Common myeloid progenitor, CD34-positive (primary cell): ENCODE measurements at regions not wholly inside any gene's neighbourhood (a gene's known extent, or its start where the extent isn't known, plus 50 kb on each side); places are given as distances from the start of the nearest gene placed in this dataset.

ENCODE experiments used
- CTCF ChIA-PET: fragments of 350-600 bp; sonication (Branson Sonifier 250); formaldehyde crosslinking; loops from one replicate; lab custom pipeline; 2021; ENCODE audit warnings: antibody characterized with exemption; lab: Charles Lee
- POLR2A ChIA-PET: fragments of 350-600 bp; sonication (Branson Sonifier 250); formaldehyde crosslinking; loops from one replicate; lab custom pipeline; 2021; ENCODE audit warnings: antibody characterized with exemption; lab: Charles Lee
- DNase-seq, 3 donors: peaks; one replicate each; pipeline versions ENCODE4 v3.0.0 to v3.0.0-alpha.2; 2013
- H3K27ac ChIP-seq, 2 experiments: 1 replicate in 1 of 2; 2 replicates in 1 of 2; pipeline ENCODE4 v1.7.0; 2013; ENCODE audit warnings: inconsistent platforms in 2 of 2, low read length in 2 of 2, mild to moderate bottlenecking in 2 of 2, low read depth in 1 of 2, moderate library complexity in 1 of 2; ENCODE audit not compliant: severe bottlenecking in 2 of 2, insufficient read depth in 1 of 2, poor library complexity in 1 of 2
- H3K27me3 ChIP-seq, 5 experiments: replicated peaks in 2 of 5; 1 replicate in 3 of 5; 2 replicates in 2 of 5; pipeline versions ENCODE4 v1.6.1 to v1.7.0; 2013; ENCODE audit warnings: low read length in 4 of 5, mild to moderate bottlenecking in 2 of 5, moderate library complexity in 2 of 5, inconsistent platforms in 1 of 5; ENCODE audit not compliant: insufficient read depth in 5 of 5, control insufficient read depth in 4 of 5
- H3K36me3 ChIP-seq, 4 experiments: 1 replicate in 2 of 4; 2 replicates in 2 of 4; pipeline versions ENCODE4 v1.6.1 to v1.7.0; 2013; ENCODE audit warnings: low read length in 3 of 4, control low read depth in 1 of 4, mild to moderate bottlenecking in 1 of 4; ENCODE audit not compliant: control insufficient read depth in 4 of 4, insufficient read depth in 4 of 4
- H3K4me1 ChIP-seq, 4 experiments: 1 replicate in 3 of 4; 2 replicates in 1 of 4; pipeline versions ENCODE4 v1.6.1 to v1.7.1; 2013; ENCODE audit warnings: low read length in 3 of 4, mild to moderate bottlenecking in 3 of 4, control low read depth in 1 of 4, inconsistent platforms in 1 of 4, moderate library complexity in 1 of 4; ENCODE audit not compliant: control insufficient read depth in 4 of 4, insufficient read depth in 4 of 4; ENCODE audit errors: control extremely low read depth in 1 of 4
- H3K4me3 ChIP-seq, 7 experiments: 1 replicate in 4 of 7; 2 replicates in 3 of 7; pipeline versions ENCODE4 v1.5.1 to v1.7.0; 2013; ENCODE audit warnings: mild to moderate bottlenecking in 7 of 7, low read length in 6 of 7, moderate library complexity in 6 of 7, inconsistent platforms in 2 of 7, low read depth in 2 of 7, control low read depth in 1 of 7; ENCODE audit not compliant: insufficient read depth in 4 of 7, control insufficient read depth in 1 of 7; ENCODE audit errors: extremely low read depth in 1 of 7
- H3K9me3 ChIP-seq, 5 experiments: 1 replicate in 4 of 5; 2 replicates in 1 of 5; pipeline versions ENCODE4 v1.6.1 to v1.7.1; 2013; ENCODE audit warnings: low read length in 4 of 5, mild to moderate bottlenecking in 2 of 5, inconsistent platforms in 1 of 5, low read depth in 1 of 5, moderate library complexity in 1 of 5; ENCODE audit not compliant: control insufficient read depth in 4 of 5, insufficient read depth in 2 of 5; ENCODE audit errors: control extremely low read depth in 1 of 5
- WGBS: methylation state at CpG from one replicate; pipeline ENCODE4 v1.1.5; 2013; ENCODE audit not compliant: insufficient coverage; 5-methylcytosine and 5-hydroxymethylcytosine counted together

DNA sequence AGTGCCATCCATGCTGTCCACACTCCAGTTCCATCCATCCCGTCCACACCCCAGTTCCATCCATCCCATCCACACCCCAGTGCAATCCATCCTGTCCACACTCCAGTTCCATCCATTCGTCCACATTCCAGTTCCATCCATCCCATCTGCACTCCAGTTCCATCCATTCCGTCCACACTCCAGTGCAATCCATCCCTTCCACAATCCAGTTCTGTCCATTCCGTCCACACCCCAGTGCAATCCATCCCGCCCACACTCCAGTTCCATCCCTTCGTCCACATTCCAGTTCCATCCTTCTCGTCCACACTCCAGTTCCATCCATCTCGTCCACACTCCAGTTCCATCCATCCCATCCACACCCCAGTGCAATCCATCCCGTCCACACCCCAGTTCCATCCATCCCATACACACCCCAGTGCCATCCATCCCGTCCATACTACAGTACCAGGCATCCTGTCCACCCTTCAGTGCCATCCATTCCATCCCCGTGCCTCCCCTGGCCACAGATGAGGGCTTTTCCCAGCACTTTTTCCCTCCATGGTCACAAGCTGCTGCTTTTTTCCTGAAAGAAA is 704.0 kb downstream of the BRD1 start:
- Histone ChIP-seq H3K4me3 (no peak overlapping the region), H3K27me3 (peaks cover 0 to 6% (median 0%) of the 10 kb centered on the region in 5 experiments), H3K36me3 (no peaks in the 10 kb centered on the region), H3K9me3 (peaks cover 0 to 4% (median 0%) of the 10 kb centered on the region in 5 experiments), H3K4me1 (no peaks in the 10 kb centered on the region), H3K27ac (no peak overlapping the region)
- no peak for DNase-seq
- CTCF ChIA-PET, result no interaction called here
- POLR2A ChIA-PET, result no interaction called here
- 81% methylated on average over 11 of the region's 11 CpGs for WGBS

- Histone ChIP-seq H3K4me3 (no peak overlapping the region), H3K27me3 (peaks cover 0 to 2% (median 0%) of the 10 kb centered on the region in 5 experiments)
- 79% methylated on average over 13 of the region's 13 CpGs for WGBS
Observed at GRCh38 chr22:49119551-49119952, 708.1 kb downstream of the BRD1 start.

GRCh38 chr22:49118065-49118464 is 709.6 kb downstream of the BRD1 start:
- POLR2A ChIA-PET, result no interaction called here
- WGBS, result 96% methylated on average over 17 of the region's 17 CpGs
- H3K4me3 ChIP-seq, result no peak overlapping the region
- CTCF ChIA-PET, result no interaction called here
- no peak for DNase-seq
- no peaks in the 10 kb centered on the region for H3K36me3 ChIP-seq
- H3K27me3 ChIP-seq, result no peaks in the 10 kb centered on the region
- H3K27ac ChIP-seq, result no peak overlapping the region
- H3K9me3 ChIP-seq, result peaks cover 0 to 4% (median 0%) of the 10 kb centered on the region in 5 experiments
- no peaks in the 10 kb centered on the region for H3K4me1 ChIP-seq

More at GRCh38 chr22:49119551-49119952, 708.1 kb downstream of the BRD1 start:
- no peaks in the 10 kb centered on the region for H3K4me1 ChIP-seq
- H3K9me3 ChIP-seq, result peaks cover 0 to 4% (median 0%) of the 10 kb centered on the region in 5 experiments
- CTCF ChIA-PET, result no interaction called here
- POLR2A ChIA-PET, result no interaction called here
- DNase-seq, result no peak
- H3K27ac ChIP-seq, result no peak overlapping the region
- no peaks in the 10 kb centered on the region for H3K36me3 ChIP-seq

GRCh38 chr22:49117486-49117885 is 710.2 kb downstream of the BRD1 start:
- Histone ChIP-seq H3K4me1 (no peaks in the 10 kb centered on the region), H3K4me3 (no peak overlapping the region), H3K9me3 (peaks cover 0 to 4% (median 0%) of the 10 kb centered on the region in 5 experiments), H3K36me3 (no peaks in the 10 kb centered on the region), H3K27ac (no peak overlapping the region), H3K27me3 (peaks cover 0 to 2% (median 0%) of the 10 kb centered on the region in 5 experiments)
- WGBS, result 90% methylated on average over 6 of the region's 7 CpGs
- CTCF ChIA-PET, result no interaction called here
- POLR2A ChIA-PET, result no interaction called here
- no peak for DNase-seq

- Histone ChIP-seq H3K36me3 (no peaks in the 10 kb centered on the region), H3K4me3 (no peak overlapping the region), H3K4me1 (no peaks in the 10 kb centered on the region), H3K27ac (no peak overlapping the region), H3K27me3 (peaks cover 0 to 2% (median 0%) of the 10 kb centered on the region in 5 experiments), H3K9me3 (peaks cover 0 to 4% (median 0%) of the 10 kb centered on the region in 5 experiments)
- ChIA-PET CTCF (no interaction called here), POLR2A (no interaction called here)
- 83% methylated on average over 18 of the region's 19 CpGs for WGBS
- DNase-seq, result no peak
Observed at GRCh38 chr22:49116486-49117120, 711.1 kb downstream of the BRD1 start.

DNA sequence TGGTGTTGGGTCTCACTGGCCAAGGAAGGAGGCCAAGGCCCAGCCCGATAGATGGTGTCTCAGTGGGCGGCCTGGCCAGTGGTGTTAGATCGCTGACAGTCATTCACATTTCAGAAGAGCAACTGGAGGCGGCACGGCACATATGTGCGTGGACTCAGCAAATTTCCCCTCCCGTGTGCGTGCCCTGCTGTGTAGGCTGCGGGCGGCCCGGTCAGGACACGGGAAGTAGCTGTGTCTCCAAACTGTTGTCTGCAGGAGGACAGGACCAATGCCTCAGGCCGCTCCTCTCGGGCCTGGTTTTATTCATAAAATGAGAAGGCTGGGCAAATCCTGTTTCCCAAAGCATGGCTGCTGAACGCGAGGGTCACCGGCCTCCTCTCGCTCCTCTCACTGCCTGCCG is 711.7 kb downstream of the BRD1 start:
- POLR2A ChIA-PET, result no interaction called here
- no peaks in the 10 kb centered on the region for H3K4me1 ChIP-seq
- no peak for DNase-seq
- WGBS, result 96% methylated on average over 19 of the region's 19 CpGs
- peaks cover 0 to 2% (median 0%) of the 10 kb centered on the region in 5 experiments for H3K27me3 ChIP-seq
- H3K27ac ChIP-seq, result no peak overlapping the region
- no peaks in the 10 kb centered on the region for H3K9me3 ChIP-seq
- CTCF ChIA-PET, result no interaction called here
- H3K36me3 ChIP-seq, result no peaks in the 10 kb centered on the region
- H3K4me3 ChIP-seq, result no peak overlapping the region

DNA sequence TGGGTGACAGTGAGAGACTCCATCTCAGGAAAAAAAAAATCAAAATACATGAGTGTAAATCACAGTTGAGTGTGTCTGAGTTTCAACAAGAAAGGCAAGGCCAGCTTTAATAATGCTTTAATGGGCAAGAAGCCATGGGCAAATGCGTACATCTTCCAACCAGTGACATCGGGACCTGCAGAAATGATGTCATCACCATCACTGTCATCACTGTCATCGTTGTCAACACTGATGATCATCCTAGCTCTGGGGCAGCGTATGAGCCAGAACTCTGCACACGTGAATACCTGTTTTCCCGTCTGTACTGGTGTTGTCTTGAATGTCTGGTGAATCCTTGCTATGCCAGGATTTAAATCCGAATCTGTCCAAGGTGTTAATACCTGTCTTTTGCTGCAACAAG is 712.5 kb downstream of the BRD1 start:
- ChIA-PET POLR2A (no interaction called here), CTCF (no interaction called here)
- WGBS, result 91% methylated on average over 5 of the region's 7 CpGs
- Histone ChIP-seq H3K27me3 (peaks cover 0 to 2% (median 2%) of the 10 kb centered on the region in 5 experiments), H3K27ac (no peak overlapping the region), H3K36me3 (no peaks in the 10 kb centered on the region), H3K9me3 (no peaks in the 10 kb centered on the region), H3K4me1 (no peaks in the 10 kb centered on the region), H3K4me3 (no peak overlapping the region)
- no peak for DNase-seq
